ENCODE measurements at regions not wholly inside any gene's neighbourhood (a gene's known extent, or its start where the extent isn't known, plus 50 kb on each side); places are given as distances from the start of the nearest gene placed in this dataset.

- dilution Hi-C loops (cut with MboI; ENCODE audit: extremely low pct_ligation_motif_present, low sequenced_read_pairs), result no loop called here
- no peak overlapping the region for H2AFZ ChIP-seq (ENCODE audit: control insufficient read depth, low read length)
- no peak overlapping the region for H3K27ac ChIP-seq (ENCODE audit: control insufficient read depth, insufficient read depth, low read length)
- H3K9ac ChIP-seq (ENCODE audit: control insufficient read depth, extremely low read depth, insufficient read depth, low read length), result no peak overlapping the region
- no peak for DNase-seq (ENCODE audit: low read depth, low spot score)
- no peaks in the 10 kb centered on the region for H3K36me3 ChIP-seq (ENCODE audit: control insufficient read depth in 2 of 2, extremely low read depth in 1 of 2, insufficient read depth in 2 of 2, low read length in 2 of 2)
- H3K4me2 ChIP-seq (ENCODE audit: control insufficient read depth, extremely low read depth, insufficient read depth, low read depth, low read length), result no peak overlapping the region
- no peaks in the 10 kb centered on the region for H3K9me1 ChIP-seq (ENCODE audit: control insufficient read depth, extremely low read depth, insufficient read depth, low read length)
- H4K20me1 ChIP-seq (ENCODE audit: control insufficient read depth, extremely low read depth, insufficient read depth, low read length), result no peaks in the 10 kb centered on the region
- FAIRE-seq, result no peak
- H3K4me3 ChIP-seq (ENCODE audit: control insufficient read depth in 2 of 3, extremely low read depth in 1 of 3, insufficient read depth in 2 of 3, low read depth in 1 of 3, low read length in 3 of 3), result no peak overlapping the region
- no peaks in the 10 kb centered on the region for H3K79me2 ChIP-seq (ENCODE audit: control insufficient read depth, insufficient read depth, low read length)
- no peaks in the 10 kb centered on the region for H3K9me3 ChIP-seq (ENCODE audit: control insufficient read depth, low read depth, low read length)
- peaks cover 10% of the 10 kb centered on the region for H3K4me1 ChIP-seq (ENCODE audit: control insufficient read depth, extremely low read depth, insufficient read depth, low read length)
- H3K27me3 ChIP-seq (ENCODE audit: control insufficient read depth, extremely low read depth, insufficient read depth, low read length), result no peaks in the 10 kb centered on the region
- TF ChIP-seq EZH2 (IDR thresholded peaks at IDR 0.05; ENCODE audit: low read length) (no peak), CTCF (optimal IDR thresholded peaks at IDR 0.05 in 1 of 3, IDR thresholded peaks at IDR 0.05 in 1 of 3, conservative IDR thresholded peaks at IDR 0.05 in 1 of 3; ENCODE audit: extremely low read depth in 1 of 3, insufficient read depth in 2 of 3, low read length in 3 of 3) (no peak)
These were observed 480.6 kb upstream of the MBL2 start for GRCh38 chr10:53253221-53253620.

DNA sequence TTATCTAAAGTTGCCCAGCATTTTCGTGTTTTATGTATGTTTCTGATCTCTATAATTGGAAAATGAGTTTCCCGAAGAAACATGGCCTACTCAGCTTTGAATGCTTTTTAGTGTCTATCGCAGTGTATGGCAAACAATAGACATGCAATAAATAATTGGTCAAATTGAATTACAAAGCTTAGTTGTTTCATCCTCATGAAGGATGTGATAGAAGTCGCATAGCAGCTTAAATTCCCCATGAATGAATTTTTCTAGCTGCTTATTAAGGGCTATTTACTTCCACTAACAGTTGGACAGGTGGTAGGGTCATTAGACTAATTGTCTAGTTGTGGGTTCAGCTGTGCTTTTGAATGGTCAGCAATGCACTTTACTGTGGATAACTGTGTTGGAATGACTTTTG is 467.3 kb upstream of the MBL2 start:
- dilution Hi-C loops (cut with MboI; ENCODE audit: extremely low pct_ligation_motif_present, low sequenced_read_pairs), result no loop called here
- TF ChIP-seq CTCF (optimal IDR thresholded peaks at IDR 0.05 in 1 of 3, IDR thresholded peaks at IDR 0.05 in 1 of 3, conservative IDR thresholded peaks at IDR 0.05 in 1 of 3; ENCODE audit: extremely low read depth in 1 of 3, insufficient read depth in 2 of 3, low read length in 3 of 3) (no peak), EZH2 (IDR thresholded peaks at IDR 0.05; ENCODE audit: low read length) (no peak)
- no peaks in the 10 kb centered on the region for H3K4me1 ChIP-seq (ENCODE audit: control insufficient read depth, extremely low read depth, insufficient read depth, low read length)

More for the DNA sequence above, 467.3 kb upstream of the MBL2 start:
- no peak overlapping the region for H2AFZ ChIP-seq (ENCODE audit: control insufficient read depth, low read length)
- no peaks in the 10 kb centered on the region for H3K27me3 ChIP-seq (ENCODE audit: control insufficient read depth, extremely low read depth, insufficient read depth, low read length)
- no peak overlapping the region for H3K4me3 ChIP-seq (ENCODE audit: control insufficient read depth in 2 of 3, extremely low read depth in 1 of 3, insufficient read depth in 2 of 3, low read depth in 1 of 3, low read length in 3 of 3)
- no peaks in the 10 kb centered on the region for H3K79me2 ChIP-seq (ENCODE audit: control insufficient read depth, insufficient read depth, low read length)
- no peaks in the 10 kb centered on the region for H4K20me1 ChIP-seq (ENCODE audit: control insufficient read depth, extremely low read depth, insufficient read depth, low read length)
- H3K9me3 ChIP-seq (ENCODE audit: control insufficient read depth, low read depth, low read length), result no peaks in the 10 kb centered on the region
- DNase-seq (ENCODE audit: low read depth, low spot score), result no peak
- no peaks in the 10 kb centered on the region for H3K36me3 ChIP-seq (ENCODE audit: control insufficient read depth in 2 of 2, extremely low read depth in 1 of 2, insufficient read depth in 2 of 2, low read length in 2 of 2)
- H3K4me2 ChIP-seq (ENCODE audit: control insufficient read depth, extremely low read depth, insufficient read depth, low read depth, low read length), result no peak overlapping the region
- no peak for FAIRE-seq
- H3K9me1 ChIP-seq (ENCODE audit: control insufficient read depth, extremely low read depth, insufficient read depth, low read length), result no peaks in the 10 kb centered on the region
- H3K27ac ChIP-seq (ENCODE audit: control insufficient read depth, insufficient read depth, low read length), result no peak overlapping the region
- H3K9ac ChIP-seq (ENCODE audit: control insufficient read depth, extremely low read depth, insufficient read depth, low read length), result no peak overlapping the region
